ENCODE measurements at regions not wholly inside any gene's neighbourhood (a gene's known extent, or its start where the extent isn't known, plus 50 kb on each side); places are given as distances from the start of the nearest gene placed in this dataset.
"Not testable (repeated sequence)": the region's sequence is repeated elsewhere in the genome, so short reads cannot be mapped to it uniquely, and the experiment has no call there.

- H3K27ac Mint-ChIP-seq: no peak overlapping the region
- DNase-seq: no peak
- H3K4me1 Mint-ChIP-seq: no peaks in the 10 kb centered on the region
- CTCF ChIA-PET: no interaction called here
- H3K27me3 Mint-ChIP-seq: no peaks in the 10 kb centered on the region
- H3K9me3 Mint-ChIP-seq: peaks cover 26% of the 10 kb centered on the region
- H3K4me3 Mint-ChIP-seq: no peak overlapping the region
- POLR2A ChIA-PET: no interaction called here
- no peaks in the 10 kb centered on the region for H3K36me3 Mint-ChIP-seq (ENCODE audit: low read depth)
These were observed 682.1 kb upstream of the ADGRB3 start for GRCh38 chr6:67952948-67953347.

- no peak for DNase-seq
- peaks cover 24% of the 10 kb centered on the region for H3K9me3 Mint-ChIP-seq
- POLR2A ChIA-PET: no interaction called here
- H3K4me1 Mint-ChIP-seq: no peaks in the 10 kb centered on the region
- no peaks in the 10 kb centered on the region for H3K27me3 Mint-ChIP-seq
- no peak overlapping the region for H3K27ac Mint-ChIP-seq
- CTCF ChIA-PET: no interaction called here
- H3K36me3 Mint-ChIP-seq (ENCODE audit: low read depth): no peaks in the 10 kb centered on the region
- H3K4me3 Mint-ChIP-seq: no peak overlapping the region
These were observed 683.0 kb upstream of the ADGRB3 start for GRCh38 chr6:67952121-67952520.

- POLR2A ChIA-PET; DNase-seq; H3K4me1 Mint-ChIP-seq; H3K27ac Mint-ChIP-seq; CTCF ChIA-PET; H3K27me3 Mint-ChIP-seq; H3K36me3 Mint-ChIP-seq (ENCODE audit: low read depth); H3K4me3 Mint-ChIP-seq: not testable (repeated sequence)
- H3K9me3 Mint-ChIP-seq: peaks cover 19% of the 10 kb centered on the region
These were observed 687.3 kb upstream of the ADGRB3 start for GRCh38 chr6:67947762-67948161.

- Mint-ChIP-seq H3K4me3 (no peak overlapping the region), H3K9me3 (peaks cover 2% of the 10 kb centered on the region), H3K4me1 (no peaks in the 10 kb centered on the region), H3K36me3 (ENCODE audit: low read depth) (no peaks in the 10 kb centered on the region), H3K27me3 (no peaks in the 10 kb centered on the region), H3K27ac (no peak overlapping the region)
- CTCF ChIA-PET: no interaction called here
- DNase-seq: no peak
- POLR2A ChIA-PET: no interaction called here
These were observed 699.1 kb upstream of the ADGRB3 start for GRCh38 chr6:67935976-67936477.

DNA sequence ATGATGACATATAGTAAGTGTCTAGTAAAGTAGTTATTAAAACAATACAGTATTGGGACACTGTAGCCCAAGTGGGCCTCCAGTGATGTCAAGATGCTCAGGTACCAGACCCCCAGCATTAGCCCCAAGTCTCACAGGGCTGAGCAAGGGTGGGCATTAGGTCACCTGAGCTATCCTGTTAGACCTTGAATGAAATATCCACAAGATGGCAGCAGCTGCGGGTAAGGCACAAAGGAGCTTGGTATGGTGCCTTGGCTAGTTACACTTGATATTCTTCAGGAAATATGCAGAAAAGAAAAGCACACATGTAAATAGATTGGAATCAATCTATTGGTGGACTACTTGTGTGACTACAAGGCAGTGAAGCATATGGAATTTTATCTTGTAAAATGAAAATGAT, 701.8 kb upstream of the ADGRB3 start:
- POLR2A ChIA-PET: no interaction called here
- CTCF ChIA-PET: no interaction called here
- DNase-seq: no peak
- H3K27ac Mint-ChIP-seq: no peak overlapping the region
- H3K4me3 Mint-ChIP-seq: no peak overlapping the region
- peaks cover 7% of the 10 kb centered on the region for H3K9me3 Mint-ChIP-seq
- no peaks in the 10 kb centered on the region for H3K4me1 Mint-ChIP-seq
- no peaks in the 10 kb centered on the region for H3K36me3 Mint-ChIP-seq (ENCODE audit: low read depth)
- no peaks in the 10 kb centered on the region for H3K27me3 Mint-ChIP-seq

GRCh38 chr6:67922588-67922987, 712.5 kb upstream of the ADGRB3 start:
- DNase-seq; POLR2A ChIA-PET; H3K36me3 Mint-ChIP-seq (ENCODE audit: low read depth); H3K4me1 Mint-ChIP-seq; H3K9me3 Mint-ChIP-seq; H3K27ac Mint-ChIP-seq; H3K27me3 Mint-ChIP-seq; CTCF ChIA-PET; H3K4me3 Mint-ChIP-seq: not testable (repeated sequence)

GRCh38 chr6:67920040-67920439, 715.0 kb upstream of the ADGRB3 start:
- POLR2A ChIA-PET; H3K9me3 Mint-ChIP-seq; H3K36me3 Mint-ChIP-seq (ENCODE audit: low read depth); H3K4me1 Mint-ChIP-seq; CTCF ChIA-PET; H3K27ac Mint-ChIP-seq; DNase-seq; H3K4me3 Mint-ChIP-seq; H3K27me3 Mint-ChIP-seq: not testable (repeated sequence)

- no peak for DNase-seq
- H3K27me3 Mint-ChIP-seq: no peaks in the 10 kb centered on the region
- H3K9me3 Mint-ChIP-seq: peaks cover 4% of the 10 kb centered on the region
- H3K4me3 Mint-ChIP-seq: no peak overlapping the region
- CTCF ChIA-PET: no interaction called here
- H3K27ac Mint-ChIP-seq: no peak overlapping the region
- POLR2A ChIA-PET: no interaction called here
- H3K36me3 Mint-ChIP-seq (ENCODE audit: low read depth): no peaks in the 10 kb centered on the region
- no peaks in the 10 kb centered on the region for H3K4me1 Mint-ChIP-seq
These were observed 718.7 kb upstream of the ADGRB3 start for GRCh38 chr6:67916399-67916798.

DNA sequence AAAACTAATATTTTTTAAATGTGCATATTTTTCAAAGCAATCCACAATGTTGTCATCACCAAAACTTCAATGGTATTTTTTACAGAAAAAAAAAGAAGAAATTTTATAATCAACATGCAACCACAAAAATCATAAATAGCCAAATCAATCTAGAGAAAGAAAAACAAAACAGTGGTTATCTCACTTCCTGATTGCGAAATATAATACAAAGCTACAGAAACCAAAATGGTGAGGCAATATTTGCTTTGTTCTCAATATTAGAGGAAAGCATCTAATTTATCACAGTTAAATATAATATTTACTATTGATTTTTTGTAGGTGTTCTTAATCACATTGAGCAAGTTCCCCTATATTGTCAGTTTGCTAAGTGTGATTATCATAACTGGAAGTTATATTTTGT, 720.7 kb upstream of the ADGRB3 start:
- no peak overlapping the region for H3K27ac Mint-ChIP-seq
- no peak for DNase-seq
- H3K36me3 Mint-ChIP-seq (ENCODE audit: low read depth): no peaks in the 10 kb centered on the region
- ChIA-PET CTCF (no interaction called here), POLR2A (no interaction called here)
- no peaks in the 10 kb centered on the region for H3K27me3 Mint-ChIP-seq
- peaks cover 4% of the 10 kb centered on the region for H3K9me3 Mint-ChIP-seq
- H3K4me1 Mint-ChIP-seq: no peaks in the 10 kb centered on the region
- no peak overlapping the region for H3K4me3 Mint-ChIP-seq

GRCh38 chr6:67909354-67909753, 725.7 kb upstream of the ADGRB3 start:
- H3K9me3 Mint-ChIP-seq: no peaks in the 10 kb centered on the region
- no peak overlapping the region for H3K4me3 Mint-ChIP-seq
- no peaks in the 10 kb centered on the region for H3K4me1 Mint-ChIP-seq
- no peaks in the 10 kb centered on the region for H3K36me3 Mint-ChIP-seq (ENCODE audit: low read depth)
- H3K27ac Mint-ChIP-seq: no peak overlapping the region
- DNase-seq: no peak
- ChIA-PET POLR2A (no interaction called here), CTCF (no interaction called here)
- no peaks in the 10 kb centered on the region for H3K27me3 Mint-ChIP-seq

DNA sequence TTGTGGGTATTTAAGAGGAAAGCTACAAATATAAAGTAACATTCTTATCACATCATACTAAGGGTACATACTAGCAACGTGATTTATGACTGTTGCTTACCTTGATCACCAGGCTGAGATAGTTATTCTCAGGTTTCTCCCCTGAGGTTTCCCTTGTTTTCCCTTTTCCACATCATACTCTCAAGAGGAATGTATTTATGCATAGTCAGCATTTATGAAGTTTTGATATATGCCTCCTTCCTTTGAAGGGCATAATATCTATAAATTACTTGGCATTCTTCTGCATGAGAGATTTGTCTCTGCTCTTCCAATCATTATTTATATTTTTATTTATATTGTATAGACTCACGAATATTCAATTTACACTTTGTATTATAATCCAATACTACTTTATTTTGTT, 726.7 kb upstream of the ADGRB3 start:
- Mint-ChIP-seq H3K4me3 (no peak overlapping the region), H3K9me3 (no peaks in the 10 kb centered on the region), H3K27me3 (no peaks in the 10 kb centered on the region), H3K36me3 (ENCODE audit: low read depth) (no peaks in the 10 kb centered on the region), H3K4me1 (no peaks in the 10 kb centered on the region), H3K27ac (no peak overlapping the region)
- POLR2A ChIA-PET: no interaction called here
- CTCF ChIA-PET: no interaction called here
- DNase-seq: no peak

- H3K9me3 Mint-ChIP-seq; H3K36me3 Mint-ChIP-seq (ENCODE audit: low read depth); H3K27me3 Mint-ChIP-seq; DNase-seq; CTCF ChIA-PET; POLR2A ChIA-PET; H3K4me1 Mint-ChIP-seq; H3K27ac Mint-ChIP-seq; H3K4me3 Mint-ChIP-seq: not testable (repeated sequence)
These were observed 730.3 kb upstream of the ADGRB3 start for GRCh38 chr6:67904735-67905134.

GRCh38 chr6:67898875-67899274, 736.2 kb upstream of the ADGRB3 start:
- CTCF ChIA-PET: no interaction called here
- H3K4me3 Mint-ChIP-seq: no peak overlapping the region

GRCh38 chr6:67897998-67898607, 737.0 kb upstream of the ADGRB3 start:
- Mint-ChIP-seq H3K27me3 (no peaks in the 10 kb centered on the region), H3K27ac (no peak overlapping the region), H3K4me3 (no peak overlapping the region), H3K9me3 (peaks cover 15% of the 10 kb centered on the region), H3K36me3 (ENCODE audit: low read depth) (no peaks in the 10 kb centered on the region), H3K4me1 (no peaks in the 10 kb centered on the region)
- DNase-seq: no peak
- ChIA-PET CTCF (no interaction called here), POLR2A (no interaction called here)

More at GRCh38 chr6:67898875-67899274, 736.2 kb upstream of the ADGRB3 start:
- H3K9me3 Mint-ChIP-seq: peaks cover 15% of the 10 kb centered on the region
- no peak overlapping the region for H3K27ac Mint-ChIP-seq
- no peak for DNase-seq
- no peaks in the 10 kb centered on the region for H3K36me3 Mint-ChIP-seq (ENCODE audit: low read depth)
- no peaks in the 10 kb centered on the region for H3K27me3 Mint-ChIP-seq
- POLR2A ChIA-PET: no interaction called here
- H3K4me1 Mint-ChIP-seq: no peaks in the 10 kb centered on the region
